Liver (tissue), 3 donors: ENCODE measurements at regions not wholly inside any gene's neighbourhood (a gene's known extent, or its start where the extent isn't known, plus 50 kb on each side); places are given as distances from the start of the nearest gene placed in this dataset.

Experiments
- CTCF ChIP-seq: fragments of 150-350 bp; IDR thresholded peaks from 2 replicates; pipeline ENCODE4 v1.5.1; 2017; ENCODE audit warnings: improper control_type of control experiment, low read depth, low read length; ENCODE audit not compliant: missing input control
- GABPA ChIP-seq, 2 donors: IDR thresholded peaks in 1 of 2; conservative IDR thresholded peaks in 1 of 2; 2 replicates each; pipeline ENCODE4 v1.6.1; 2016; ENCODE audit warnings: antibody characterized with exemption in 2 of 2, mild to moderate bottlenecking in 1 of 2, moderate library complexity in 1 of 2
- RAD21 ChIP-seq, 2 donors: IDR thresholded peaks; 2 replicates each; pipeline ENCODE4 v1.6.1; 2016; ENCODE audit warnings: antibody characterized with exemption in 2 of 2, mild to moderate bottlenecking in 2 of 2
- SP1 ChIP-seq: IDR thresholded peaks from 2 replicates; pipeline ENCODE4 v1.6.1; 2018; ENCODE audit warnings: antibody characterized with exemption, mild to moderate bottlenecking
- TAF1 ChIP-seq: conservative IDR thresholded peaks from 2 replicates; pipeline ENCODE4 v1.6.1; 2016; ENCODE audit warnings: antibody characterized with exemption, mild to moderate bottlenecking
- YY1 ChIP-seq: IDR thresholded peaks from 2 replicates; pipeline ENCODE4 v1.6.1; 2016; ENCODE audit warnings: antibody characterized with exemption, mild to moderate bottlenecking
- ZBTB33 ChIP-seq: IDR thresholded peaks from 2 replicates; pipeline ENCODE4 v1.6.1; 2016; ENCODE audit warnings: antibody characterized with exemption
- TF ChIP-seq, protein P1 (sequence below): IDR thresholded peaks from 2 replicates; pipeline ENCODE4 v1.6.1; 2016; ENCODE audit warnings: antibody characterized with exemption, mild to moderate bottlenecking
- TF ChIP-seq, protein P2 (sequence below): IDR thresholded peaks from 2 replicates; pipeline ENCODE4 v1.6.1; 2016; ENCODE audit warnings: antibody characterized with exemption
- TF ChIP-seq, protein P3 (sequence below): IDR thresholded peaks from 2 replicates; pipeline ENCODE4 v1.6.1; 2016; ENCODE audit warnings: antibody characterized with exemption
- donor health status: healthy.
- donor health status: healthy.

- TF ChIP-seq, protein P1, sequence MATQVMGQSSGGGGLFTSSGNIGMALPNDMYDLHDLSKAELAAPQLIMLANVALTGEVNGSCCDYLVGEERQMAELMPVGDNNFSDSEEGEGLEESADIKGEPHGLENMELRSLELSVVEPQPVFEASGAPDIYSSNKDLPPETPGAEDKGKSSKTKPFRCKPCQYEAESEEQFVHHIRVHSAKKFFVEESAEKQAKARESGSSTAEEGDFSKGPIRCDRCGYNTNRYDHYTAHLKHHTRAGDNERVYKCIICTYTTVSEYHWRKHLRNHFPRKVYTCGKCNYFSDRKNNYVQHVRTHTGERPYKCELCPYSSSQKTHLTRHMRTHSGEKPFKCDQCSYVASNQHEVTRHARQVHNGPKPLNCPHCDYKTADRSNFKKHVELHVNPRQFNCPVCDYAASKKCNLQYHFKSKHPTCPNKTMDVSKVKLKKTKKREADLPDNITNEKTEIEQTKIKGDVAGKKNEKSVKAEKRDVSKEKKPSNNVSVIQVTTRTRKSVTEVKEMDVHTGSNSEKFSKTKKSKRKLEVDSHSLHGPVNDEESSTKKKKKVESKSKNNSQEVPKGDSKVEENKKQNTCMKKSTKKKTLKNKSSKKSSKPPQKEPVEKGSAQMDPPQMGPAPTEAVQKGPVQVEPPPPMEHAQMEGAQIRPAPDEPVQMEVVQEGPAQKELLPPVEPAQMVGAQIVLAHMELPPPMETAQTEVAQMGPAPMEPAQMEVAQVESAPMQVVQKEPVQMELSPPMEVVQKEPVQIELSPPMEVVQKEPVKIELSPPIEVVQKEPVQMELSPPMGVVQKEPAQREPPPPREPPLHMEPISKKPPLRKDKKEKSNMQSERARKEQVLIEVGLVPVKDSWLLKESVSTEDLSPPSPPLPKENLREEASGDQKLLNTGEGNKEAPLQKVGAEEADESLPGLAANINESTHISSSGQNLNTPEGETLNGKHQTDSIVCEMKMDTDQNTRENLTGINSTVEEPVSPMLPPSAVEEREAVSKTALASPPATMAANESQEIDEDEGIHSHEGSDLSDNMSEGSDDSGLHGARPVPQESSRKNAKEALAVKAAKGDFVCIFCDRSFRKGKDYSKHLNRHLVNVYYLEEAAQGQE, result no peak
- TF ChIP-seq, protein P2, sequence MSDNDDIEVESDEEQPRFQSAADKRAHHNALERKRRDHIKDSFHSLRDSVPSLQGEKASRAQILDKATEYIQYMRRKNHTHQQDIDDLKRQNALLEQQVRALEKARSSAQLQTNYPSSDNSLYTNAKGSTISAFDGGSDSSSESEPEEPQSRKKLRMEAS, result no peak
- TF ChIP-seq CTCF (no peak), GABPA (IDR thresholded peaks at IDR 0.05 in 1 of 2, conservative IDR thresholded peaks at IDR 0.05 in 1 of 2) (no peak), ZBTB33 (no peak), RAD21 (IDR thresholded peaks at IDR 0.05) (no peak), SP1 (no peak), TAF1 (no peak), YY1 (no peak)
- TF ChIP-seq, protein P3, sequence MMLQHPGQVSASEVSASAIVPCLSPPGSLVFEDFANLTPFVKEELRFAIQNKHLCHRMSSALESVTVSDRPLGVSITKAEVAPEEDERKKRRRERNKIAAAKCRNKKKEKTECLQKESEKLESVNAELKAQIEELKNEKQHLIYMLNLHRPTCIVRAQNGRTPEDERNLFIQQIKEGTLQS, result no peak
These were observed 117.7 kb upstream of the FOXB1 start for GRCh38 chr15:59886441-59886840.
